Ectodermal cell (in vitro differentiated cells): ENCODE measurements at regions not wholly inside any gene's neighbourhood (a gene's known extent, or its start where the extent isn't known, plus 50 kb on each side); places are given as distances from the start of the nearest gene placed in this dataset.
"Not testable (repeated sequence)": the region's sequence is repeated elsewhere in the genome, so short reads cannot be mapped to it uniquely, and the experiment has no call there.

ENCODE experiments used
- H3K27ac ChIP-seq: 2 replicates; pipeline ENCODE4 v1.7.0; 2013; ENCODE audit warnings: mild to moderate bottlenecking, low read depth, low read length; ENCODE audit not compliant: insufficient read depth, poor library complexity, severe bottlenecking
- H3K27me3 ChIP-seq: 2 replicates; pipeline ENCODE4 v1.7.0; 2013; ENCODE audit warnings: mild to moderate bottlenecking, low read length; ENCODE audit not compliant: insufficient read depth, control insufficient read depth, poor library complexity, severe bottlenecking
- H3K36me3 ChIP-seq: one replicate; pipeline ENCODE4 v1.7.0; 2013; ENCODE audit warnings: low read length; ENCODE audit not compliant: control insufficient read depth, insufficient read depth
- H3K4me1 ChIP-seq: one replicate; pipeline ENCODE4 v1.7.0; 2013; ENCODE audit warnings: low read length; ENCODE audit not compliant: control insufficient read depth, insufficient read depth
- H3K4me3 ChIP-seq: 2 replicates; pipeline ENCODE4 v1.7.0; 2013; ENCODE audit warnings: low read depth, low read length, control low read depth; ENCODE audit not compliant: insufficient read depth
- H3K9me3 ChIP-seq: 2 replicates; pipeline ENCODE4 v1.7.0; 2013; ENCODE audit warnings: mild to moderate bottlenecking, low read length, moderate library complexity; ENCODE audit not compliant: control insufficient read depth
- WGBS, 2 experiments: methylation state at CpG; one replicate each; pipeline ENCODE4 v1.1.7; 2013; ENCODE audit warnings: missing lambda C conversion rate in 2 of 2; 5-methylcytosine and 5-hydroxymethylcytosine counted together

GRCh38 chr4:64022560-64022959 lies 386.7 kb downstream of the TECRL start:
- Histone ChIP-seq H3K9me3 (no peaks in the 10 kb centered on the region), H3K27ac (no peak overlapping the region), H3K27me3 (no peaks in the 10 kb centered on the region), H3K4me3 (no peak overlapping the region), H3K4me1 (no peaks in the 10 kb centered on the region), H3K36me3 (no peaks in the 10 kb centered on the region)

GRCh38 chr4:64016893-64017292 lies 392.4 kb downstream of the TECRL start:
- Histone ChIP-seq H3K4me3 (no peak overlapping the region), H3K9me3 (no peaks in the 10 kb centered on the region), H3K36me3 (no peaks in the 10 kb centered on the region), H3K27ac (no peak overlapping the region), H3K27me3 (no peaks in the 10 kb centered on the region), H3K4me1 (no peaks in the 10 kb centered on the region)
- 95% methylated on average over 11 of the region's 11 CpGs for WGBS, 2 experiments

GRCh38 chr4:64014647-64015046 lies 394.6 kb downstream of the TECRL start:
- H3K36me3 ChIP-seq, result no peaks in the 10 kb centered on the region
- no peaks in the 10 kb centered on the region for H3K9me3 ChIP-seq
- no peak overlapping the region for H3K4me3 ChIP-seq
- no peaks in the 10 kb centered on the region for H3K27me3 ChIP-seq
- WGBS, 2 experiments, result 83 to 89% methylated on average over 5 of the region's 5 CpGs
- no peak overlapping the region for H3K27ac ChIP-seq
- H3K4me1 ChIP-seq, result no peaks in the 10 kb centered on the region

- Histone ChIP-seq H3K9me3 (no peaks in the 10 kb centered on the region), H3K27me3 (no peaks in the 10 kb centered on the region), H3K4me3 (no peak overlapping the region), H3K36me3 (no peaks in the 10 kb centered on the region), H3K27ac (no peak overlapping the region), H3K4me1 (no peaks in the 10 kb centered on the region)
- 88 to 92% methylated on average over 3 to 5 of the region's 5 CpGs for whole genome bisulfite sequencing, 2 experiments
Measured at GRCh38 chr4:64001229-64001898, 407.9 kb downstream of the TECRL start.

- Histone ChIP-seq H3K27me3 (no peaks in the 10 kb centered on the region), H3K4me3 (no peak overlapping the region), H3K9me3 (no peaks in the 10 kb centered on the region), H3K36me3 (no peaks in the 10 kb centered on the region), H3K4me1 (no peaks in the 10 kb centered on the region), H3K27ac (no peak overlapping the region)
Measured at GRCh38 chr4:64000241-64000640, 409.0 kb downstream of the TECRL start.

GRCh38 chr4:63986253-63986652 lies 423.0 kb downstream of the TECRL start:
- Histone ChIP-seq H3K4me3 (no peak overlapping the region), H3K27ac (no peak overlapping the region), H3K27me3 (no peaks in the 10 kb centered on the region), H3K4me1 (no peaks in the 10 kb centered on the region), H3K9me3 (no peaks in the 10 kb centered on the region), H3K36me3 (no peaks in the 10 kb centered on the region)
- 79 to 80% methylated on average over 1 of the region's 1 CpG for WGBS, 2 experiments

- Histone ChIP-seq H3K27ac (no peak overlapping the region), H3K4me1 (no peaks in the 10 kb centered on the region), H3K9me3 (no peaks in the 10 kb centered on the region), H3K4me3 (no peak overlapping the region), H3K36me3 (no peaks in the 10 kb centered on the region), H3K27me3 (no peaks in the 10 kb centered on the region)
Measured at GRCh38 chr4:63983224-63983623, 426.0 kb downstream of the TECRL start.

GRCh38 chr4:63965875-63966274 lies 443.4 kb downstream of the TECRL start:
- 100% methylated on average over 1 of the region's 2 CpGs for WGBS, 2 experiments
- no peaks in the 10 kb centered on the region for H3K27me3 ChIP-seq
- no peak overlapping the region for H3K27ac ChIP-seq
- no peaks in the 10 kb centered on the region for H3K9me3 ChIP-seq
- H3K36me3 ChIP-seq, result no peaks in the 10 kb centered on the region
- H3K4me1 ChIP-seq, result no peaks in the 10 kb centered on the region
- H3K4me3 ChIP-seq, result no peak overlapping the region

- H3K9me3 ChIP-seq, H3K36me3 ChIP-seq, H3K27me3 ChIP-seq, H3K4me1 ChIP-seq, H3K27ac ChIP-seq, H3K4me3 ChIP-seq: not testable (repeated sequence)
- 92 to 94% methylated on average over 38 of the region's 38 CpGs for WGBS, 2 experiments
Measured at GRCh38 chr4:63942706-63943286, 466.5 kb downstream of the TECRL start.

GRCh38 chr4:63937961-63938360 lies 471.3 kb downstream of the TECRL start:
- H3K27ac ChIP-seq, result no peak overlapping the region
- no peaks in the 10 kb centered on the region for H3K4me1 ChIP-seq
- no peaks in the 10 kb centered on the region for H3K27me3 ChIP-seq
- no peaks in the 10 kb centered on the region for H3K9me3 ChIP-seq
- H3K36me3 ChIP-seq, result no peaks in the 10 kb centered on the region
- no peak overlapping the region for H3K4me3 ChIP-seq
- 94 to 95% methylated on average over 4 of the region's 4 CpGs for WGBS, 2 experiments

- Histone ChIP-seq H3K27me3 (no peaks in the 10 kb centered on the region), H3K4me1 (no peaks in the 10 kb centered on the region), H3K9me3 (no peaks in the 10 kb centered on the region), H3K36me3 (no peaks in the 10 kb centered on the region), H3K4me3 (no peak overlapping the region), H3K27ac (no peak overlapping the region)
- WGBS, 2 experiments, result 90 to 94% methylated on average over 8 of the region's 8 CpGs
Measured at GRCh38 chr4:63922146-63922545, 487.1 kb downstream of the TECRL start.
